MCF 10A (cell line): ENCODE measurements at regions not wholly inside any gene's neighbourhood (a gene's known extent, or its start where the extent isn't known, plus 50 kb on each side); places are given as distances from the start of the nearest gene placed in this dataset.
A peak's percentile ranks its signal among the peaks of the same experiment; 100 is the strongest.

Experiments used
- BruUV-seq: library from RNA; stranded (reverse); fragments of 400-500 nt; replicated peaks from 2 replicates; lab custom pipeline; 2021; lab: Mats Ljungman, UMichigan
- CTCF ChIA-PET: fragments of 300-600 bp; sonication (Branson Sonifier 250); formaldehyde crosslinking; extraction: SDS; loops from one replicate; lab custom pipeline; 2021; ENCODE audit warnings: antibody characterized with exemption, inconsistent platforms; lab: Yijun Ruan, JAX
- POLR2A ChIA-PET: fragments of 300-600, 350-650 bp; sonication (Branson Sonifier 250); formaldehyde crosslinking; extraction: SDS; loops from one replicate; lab custom pipeline; 2020; ENCODE audit warnings: antibody characterized with exemption, inconsistent platforms; lab: Yijun Ruan, JAX
- DNase-seq: peaks from one replicate; pipeline ENCODE4 v3.0.0-alpha.2; 2018; ENCODE audit not compliant: unreplicated experiment
- H3K27ac Mint-ChIP-seq: one replicate; pipeline ENCODE4 v1.8.0; 2022; ENCODE audit warnings: mild to moderate bottlenecking, low read depth, mixed read lengths; ENCODE audit not compliant: unreplicated experiment
- H3K27me3 Mint-ChIP-seq: one replicate; pipeline ENCODE4 v1.8.0; 2022; ENCODE audit warnings: mixed read lengths; ENCODE audit not compliant: insufficient read depth, unreplicated experiment
- H3K36me3 Mint-ChIP-seq: one replicate; pipeline ENCODE4 v1.8.0; 2022; ENCODE audit warnings: mild to moderate bottlenecking, moderate library complexity, mixed read lengths; ENCODE audit not compliant: insufficient read depth, unreplicated experiment
- H3K4me1 Mint-ChIP-seq: one replicate; pipeline ENCODE4 v1.8.0; 2022; ENCODE audit warnings: mixed read lengths; ENCODE audit not compliant: insufficient read depth, unreplicated experiment
- H3K4me3 Mint-ChIP-seq: one replicate; pipeline ENCODE4 v1.8.0; 2022; ENCODE audit warnings: mild to moderate bottlenecking, moderate library complexity, mixed read lengths; ENCODE audit not compliant: unreplicated experiment
- H3K9me3 Mint-ChIP-seq: one replicate; pipeline ENCODE4 v1.8.0; 2022; ENCODE audit warnings: mixed read lengths; ENCODE audit not compliant: unreplicated experiment
- intact Hi-C: fragments of 100-400 bp; cut with micrococcal nuclease; formaldehyde crosslinking; loops from 2 replicates; pipeline ENCODE4 v1.14.1; 2022
- TF ChIP-seq, protein P1 (sequence below): fragments of 200-600 bp; IDR thresholded peaks from one replicate; pipeline ENCODE4 v1.8.0; 2022; ENCODE audit warnings: antibody characterized with exemption, mild to moderate bottlenecking; ENCODE audit not compliant: unreplicated experiment

- TF ChIP-seq, protein P1, sequence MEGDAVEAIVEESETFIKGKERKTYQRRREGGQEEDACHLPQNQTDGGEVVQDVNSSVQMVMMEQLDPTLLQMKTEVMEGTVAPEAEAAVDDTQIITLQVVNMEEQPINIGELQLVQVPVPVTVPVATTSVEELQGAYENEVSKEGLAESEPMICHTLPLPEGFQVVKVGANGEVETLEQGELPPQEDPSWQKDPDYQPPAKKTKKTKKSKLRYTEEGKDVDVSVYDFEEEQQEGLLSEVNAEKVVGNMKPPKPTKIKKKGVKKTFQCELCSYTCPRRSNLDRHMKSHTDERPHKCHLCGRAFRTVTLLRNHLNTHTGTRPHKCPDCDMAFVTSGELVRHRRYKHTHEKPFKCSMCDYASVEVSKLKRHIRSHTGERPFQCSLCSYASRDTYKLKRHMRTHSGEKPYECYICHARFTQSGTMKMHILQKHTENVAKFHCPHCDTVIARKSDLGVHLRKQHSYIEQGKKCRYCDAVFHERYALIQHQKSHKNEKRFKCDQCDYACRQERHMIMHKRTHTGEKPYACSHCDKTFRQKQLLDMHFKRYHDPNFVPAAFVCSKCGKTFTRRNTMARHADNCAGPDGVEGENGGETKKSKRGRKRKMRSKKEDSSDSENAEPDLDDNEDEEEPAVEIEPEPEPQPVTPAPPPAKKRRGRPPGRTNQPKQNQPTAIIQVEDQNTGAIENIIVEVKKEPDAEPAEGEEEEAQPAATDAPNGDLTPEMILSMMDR = peak; percentile 95
- POLR2A ChIA-PET = interaction anchor here (0.5 to 0.8 kb wide), 4 partner anchors 25 to 420 kb away, joined by 3 read pairs; no protein-coding TSS in a partner anchor
Observed at GRCh38 chr21:31580866-31581276, 78.6 kb upstream of the SOD1 start.

GRCh38 chr21:31577271-31577670, 82.2 kb upstream of the SOD1 start:
- ChIA-PET POLR2A (interaction anchor here (1.2 kb wide), 1 partner anchor 165 kb away, joined by 3 read pairs; no protein-coding TSS in a partner anchor), CTCF (interaction anchor here (0.6 to 1.9 kb wide), 4 partner anchors 27 to 789 kb away, joined by 3 to 9 read pairs (median 3); no protein-coding TSS in a partner anchor)
- Mint-ChIP-seq H3K27me3 (peaks cover 25% of the 10 kb centered on the region), H3K4me3 (no peak overlapping the region), H3K36me3 (no peaks in the 10 kb centered on the region), H3K9me3 (no peaks in the 10 kb centered on the region), H3K4me1 (no peaks in the 10 kb centered on the region), H3K27ac (no peak overlapping the region)
- DNase-seq = no peak
- intact Hi-C loops = no loop called here
- no TSS peak for BruUV-seq
- TF ChIP-seq, protein P1 = no peak

More at GRCh38 chr21:31580866-31581276, 78.6 kb upstream of the SOD1 start:
- no peaks in the 10 kb centered on the region for H3K4me1 Mint-ChIP-seq
- DNase-seq = peak; percentile 80
- no peaks in the 10 kb centered on the region for H3K9me3 Mint-ChIP-seq
- intact Hi-C loops = loop anchor here (1.0 to 5.0 kb wide), 5 partner anchors 124 to 484 kb away; no protein-coding TSS in a partner anchor
- no peak overlapping the region for H3K4me3 Mint-ChIP-seq
- CTCF ChIA-PET = interaction anchor here (0.5 to 5.6 kb wide), 76 partner anchors 11 to 1423 kb away, joined by 3 to 212 read pairs (median 5); partner anchors contain the start of gene TIAM1
- no peaks in the 10 kb centered on the region for H3K36me3 Mint-ChIP-seq
- H3K27me3 Mint-ChIP-seq = peaks cover 25% of the 10 kb centered on the region
- no TSS peak for BruUV-seq
- H3K27ac Mint-ChIP-seq = no peak overlapping the region

DNA sequence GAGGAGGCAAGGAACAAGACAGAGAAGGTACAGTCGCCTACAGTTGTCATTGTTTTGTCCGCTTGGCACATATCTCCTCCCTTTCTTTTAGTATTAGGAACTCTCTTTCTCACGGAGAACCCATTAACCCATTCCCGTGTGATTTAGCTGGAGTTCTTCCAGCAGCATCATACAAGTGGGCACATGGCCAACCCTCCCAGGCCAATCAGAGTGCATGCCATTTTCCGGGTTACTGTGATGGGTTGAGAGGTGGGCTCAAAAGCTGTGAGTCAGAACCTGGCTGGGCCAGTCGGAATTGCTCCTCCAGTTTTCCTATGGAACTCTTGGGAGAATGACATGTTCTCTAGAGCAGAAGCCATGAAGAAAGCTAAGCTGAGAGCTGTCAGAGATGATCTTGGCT, 83.1 kb upstream of the SOD1 start:
- TF ChIP-seq, protein P1 = no peak
- no TSS peak for BruUV-seq
- peak; percentile 30 for DNase-seq
- ChIA-PET POLR2A (interaction anchor here (0.7 to 1.2 kb wide), 2 partner anchors 164 to 222 kb away, joined by 3 read pairs; no protein-coding TSS in a partner anchor), CTCF (interaction anchor here (0.6 to 1.9 kb wide), 4 partner anchors 22 to 378 kb away, joined by 3 to 9 read pairs (median 3); no protein-coding TSS in a partner anchor)
- H3K36me3 Mint-ChIP-seq = no peaks in the 10 kb centered on the region
- no peaks in the 10 kb centered on the region for H3K9me3 Mint-ChIP-seq
- peaks cover 25% of the 10 kb centered on the region for H3K27me3 Mint-ChIP-seq
- H3K27ac Mint-ChIP-seq = no peak overlapping the region
- no peak overlapping the region for H3K4me3 Mint-ChIP-seq
- intact Hi-C loops = no loop called here
- H3K4me1 Mint-ChIP-seq = no peaks in the 10 kb centered on the region

DNA sequence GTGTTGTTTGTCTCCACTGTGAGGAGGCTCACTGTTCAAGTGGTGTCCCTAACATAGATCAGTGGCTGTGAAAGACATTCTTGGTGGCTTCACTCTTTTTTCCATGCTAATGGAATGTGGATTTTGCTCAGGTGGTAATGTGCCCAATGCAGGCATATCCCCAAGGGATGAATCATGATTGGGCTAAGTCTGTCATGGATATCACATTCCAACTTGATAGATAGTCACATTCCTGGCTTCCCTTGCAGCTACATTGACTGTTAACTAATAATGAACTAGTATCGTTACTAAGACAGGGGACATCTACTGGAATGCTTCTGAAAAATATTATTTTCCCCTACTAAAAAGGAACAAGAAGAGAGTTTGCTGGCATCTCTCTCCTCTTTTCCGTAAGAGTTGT, 86.3 kb upstream of the SOD1 start:
- peaks cover 12% of the 10 kb centered on the region for H3K27me3 Mint-ChIP-seq
- no peaks in the 10 kb centered on the region for H3K4me1 Mint-ChIP-seq
- no peaks in the 10 kb centered on the region for H3K9me3 Mint-ChIP-seq
- POLR2A ChIA-PET = no interaction called here
- DNase-seq = no peak
- no TSS peak for BruUV-seq
- H3K27ac Mint-ChIP-seq = no peak overlapping the region
- H3K4me3 Mint-ChIP-seq = no peak overlapping the region
- CTCF ChIA-PET = interaction anchor here (1.2 to 2.2 kb wide), 2 partner anchors 375 to 392 kb away, joined by 5 to 11 read pairs; no protein-coding TSS in a partner anchor
- TF ChIP-seq, protein P1 = no peak
- intact Hi-C loops = no loop called here
- no peaks in the 10 kb centered on the region for H3K36me3 Mint-ChIP-seq
